ENCODE measurements at regions not wholly inside any gene's neighbourhood (a gene's known extent, or its start where the extent isn't known, plus 50 kb on each side); places are given as distances from the start of the nearest gene placed in this dataset.
A peak's percentile ranks its signal among the peaks of the same experiment; 100 is the strongest.
"Not testable (repeated sequence)": the region's sequence is repeated elsewhere in the genome, so short reads cannot be mapped to it uniquely, and the experiment has no call there.

DNA sequence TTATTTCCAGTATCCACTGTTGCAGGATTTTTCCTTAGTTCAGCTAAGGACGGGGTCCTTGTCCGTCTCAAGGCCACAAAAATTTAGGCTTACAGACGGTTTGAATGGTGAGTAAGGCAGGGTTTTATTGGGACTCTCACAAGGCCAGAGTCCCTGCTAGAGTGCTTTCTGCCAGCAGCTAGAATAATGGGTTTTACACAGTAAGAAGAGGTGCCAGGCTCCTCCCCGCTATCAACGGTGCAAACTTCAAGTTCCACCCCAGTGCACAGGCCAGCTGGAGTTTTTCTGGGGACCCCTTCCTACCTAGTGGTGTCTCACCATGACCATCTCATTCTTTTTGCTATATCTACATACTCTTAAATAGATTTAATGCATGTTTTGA, 198.5 kb upstream of the KCTD7 start:
- no peak overlapping the region for H3K4me3 ChIP-seq (ENCODE audit: low read length)
- peaks cover 29% of the 10 kb centered on the region for H3K36me3 ChIP-seq (ENCODE audit: control insufficient read depth, insufficient read depth, low read length)
- no peaks in the 10 kb centered on the region for H3K4me1 ChIP-seq (ENCODE audit: control insufficient read depth, insufficient read depth, low read length)
- no peak overlapping the region for H3K27ac ChIP-seq (ENCODE audit: low read length)
- H3K9me3 ChIP-seq (replicated peaks; ENCODE audit: control insufficient read depth, low read depth, low read length): no peaks in the 10 kb centered on the region
- WGBS (ENCODE audit: insufficient coverage): no CpG with 5 or more reads among the region's 5 CpGs
- H3K27me3 ChIP-seq (ENCODE audit: control insufficient read depth, insufficient read depth, low read length): no peaks in the 10 kb centered on the region
- DNase-seq: no peak

DNA sequence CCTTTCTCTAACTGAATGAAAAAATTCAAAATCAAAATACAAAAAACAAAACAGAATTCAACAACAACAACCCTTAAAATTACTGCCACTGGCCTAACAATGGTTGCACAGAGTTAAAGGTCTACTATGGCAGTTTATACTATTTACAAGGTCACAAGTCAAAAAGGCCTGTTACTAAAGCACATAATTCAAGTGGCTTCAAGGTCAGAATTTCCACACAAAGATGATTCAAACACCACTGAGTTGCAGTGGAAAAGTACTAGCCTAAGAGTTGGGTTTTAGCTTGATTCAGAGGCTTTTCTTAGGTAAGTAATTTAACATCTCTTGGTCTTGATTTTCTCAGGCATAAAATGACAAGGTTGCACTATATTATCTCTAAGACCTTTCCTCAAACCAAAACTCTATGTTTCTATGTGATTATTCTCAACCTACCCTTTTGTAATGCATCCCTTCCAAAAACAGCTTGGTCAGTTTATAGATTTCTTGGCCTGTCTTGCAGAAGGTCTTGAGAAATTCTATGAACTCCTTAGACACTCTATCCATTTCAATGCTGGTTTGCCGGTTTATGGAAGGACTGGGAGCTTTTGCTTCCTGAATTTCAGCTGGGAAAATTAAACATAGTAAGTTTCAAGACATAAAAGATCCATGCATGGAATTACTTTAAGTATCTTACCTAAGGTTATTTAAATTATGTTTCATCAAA, 189.8 kb upstream of the KCTD7 start:
- not testable (repeated sequence) for H3K36me3 ChIP-seq (ENCODE audit: control insufficient read depth, insufficient read depth, low read length); H3K4me3 ChIP-seq (ENCODE audit: low read length); H3K4me1 ChIP-seq (ENCODE audit: control insufficient read depth, insufficient read depth, low read length); H3K27me3 ChIP-seq (ENCODE audit: control insufficient read depth, insufficient read depth, low read length); DNase-seq; H3K27ac ChIP-seq (ENCODE audit: low read length); H3K9me3 ChIP-seq (replicated peaks; ENCODE audit: control insufficient read depth, low read depth, low read length)
- WGBS (ENCODE audit: insufficient coverage): no CpG with 5 or more reads among the region's 1 CpG

GRCh38 chr7:66442385-66442784, 186.3 kb upstream of the KCTD7 start:
- no peaks in the 10 kb centered on the region for H3K9me3 ChIP-seq (replicated peaks; ENCODE audit: control insufficient read depth, low read depth, low read length)
- no peaks in the 10 kb centered on the region for H3K27me3 ChIP-seq (ENCODE audit: control insufficient read depth, insufficient read depth, low read length)
- H3K27ac ChIP-seq (ENCODE audit: low read length): no peak overlapping the region
- no peak for DNase-seq
- no peaks in the 10 kb centered on the region for H3K4me1 ChIP-seq (ENCODE audit: control insufficient read depth, insufficient read depth, low read length)
- WGBS (ENCODE audit: insufficient coverage): 75% methylated on average over 1 of the region's 4 CpGs
- H3K4me3 ChIP-seq (ENCODE audit: low read length): no peak overlapping the region
- no peaks in the 10 kb centered on the region for H3K36me3 ChIP-seq (ENCODE audit: control insufficient read depth, insufficient read depth, low read length)

DNA sequence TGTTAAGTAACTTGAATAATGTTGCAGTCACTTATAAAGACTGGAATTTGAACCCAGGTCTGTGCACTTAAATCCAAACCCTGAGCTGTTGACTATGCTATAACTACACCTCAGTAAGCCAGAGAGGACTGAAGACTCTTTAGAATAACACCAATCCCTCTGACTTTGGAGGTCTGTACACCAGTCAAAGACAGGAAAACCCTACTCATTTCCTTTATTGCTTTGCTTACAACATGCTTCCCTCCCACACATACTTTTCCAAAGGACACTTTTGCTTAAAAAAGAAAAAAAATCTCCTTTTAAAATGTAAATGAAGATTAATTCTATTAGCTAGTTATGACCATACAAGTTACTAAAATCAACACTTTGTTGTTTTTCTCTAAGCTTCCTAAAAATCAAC, 184.7 kb upstream of the KCTD7 start:
- Histone ChIP-seq H3K4me1 (ENCODE audit: control insufficient read depth, insufficient read depth, low read length) (no peaks in the 10 kb centered on the region), H3K36me3 (ENCODE audit: control insufficient read depth, insufficient read depth, low read length) (peaks cover 1% of the 10 kb centered on the region), H3K4me3 (ENCODE audit: low read length) (no peak overlapping the region), H3K9me3 (replicated peaks; ENCODE audit: control insufficient read depth, low read depth, low read length) (no peaks in the 10 kb centered on the region), H3K27me3 (ENCODE audit: control insufficient read depth, insufficient read depth, low read length) (no peaks in the 10 kb centered on the region), H3K27ac (ENCODE audit: low read length) (no peak overlapping the region)
- DNase-seq: no peak

DNA sequence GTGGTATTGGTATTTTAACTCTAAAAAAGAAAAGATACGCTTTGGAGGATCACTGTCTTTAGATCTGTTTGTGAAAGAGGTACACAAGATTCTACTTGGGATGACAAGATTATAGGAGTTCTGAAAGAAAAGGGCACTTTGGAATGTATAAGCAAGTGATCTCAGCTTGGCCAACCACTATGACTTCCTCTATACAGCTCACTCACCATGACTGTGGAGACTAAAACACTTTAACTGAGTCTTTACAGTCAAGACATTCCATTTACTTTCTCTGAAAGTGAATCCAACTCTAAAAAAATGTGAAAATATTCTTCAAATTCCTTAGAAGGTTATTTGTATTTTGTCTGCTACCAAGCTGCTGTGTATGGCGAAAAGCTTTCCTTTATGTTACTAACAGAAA, 181.7 kb upstream of the KCTD7 start:
- DNase-seq; H3K9me3 ChIP-seq (replicated peaks; ENCODE audit: control insufficient read depth, low read depth, low read length); H3K4me1 ChIP-seq (ENCODE audit: control insufficient read depth, insufficient read depth, low read length); H3K27ac ChIP-seq (ENCODE audit: low read length); H3K4me3 ChIP-seq (ENCODE audit: low read length); H3K27me3 ChIP-seq (ENCODE audit: control insufficient read depth, insufficient read depth, low read length); H3K36me3 ChIP-seq (ENCODE audit: control insufficient read depth, insufficient read depth, low read length): not testable (repeated sequence)
- WGBS (ENCODE audit: insufficient coverage): no CpG with 5 or more reads among the region's 2 CpGs

DNA sequence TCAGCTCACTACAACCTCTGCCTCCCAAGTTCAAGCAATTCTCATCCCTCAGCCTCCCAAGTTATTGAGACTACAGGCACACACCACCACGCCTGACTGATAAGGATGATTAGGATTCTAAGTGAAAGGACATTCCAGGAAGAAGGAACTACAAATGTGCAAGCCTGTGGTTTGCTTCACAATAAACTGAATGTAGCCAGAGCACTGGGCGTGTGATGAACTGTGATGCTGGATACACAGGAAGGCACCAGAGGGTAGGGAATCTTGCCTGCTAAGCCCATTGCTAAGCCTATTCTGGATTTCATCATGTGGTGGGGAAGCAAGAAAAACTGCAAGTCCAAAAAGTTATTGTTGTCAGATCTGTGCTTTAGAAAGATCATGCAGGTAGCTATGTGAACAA, 177.9 kb upstream of the KCTD7 start:
- H3K27me3 ChIP-seq (ENCODE audit: control insufficient read depth, insufficient read depth, low read length); H3K9me3 ChIP-seq (replicated peaks; ENCODE audit: control insufficient read depth, low read depth, low read length); H3K4me1 ChIP-seq (ENCODE audit: control insufficient read depth, insufficient read depth, low read length); H3K4me3 ChIP-seq (ENCODE audit: low read length); H3K36me3 ChIP-seq (ENCODE audit: control insufficient read depth, insufficient read depth, low read length); H3K27ac ChIP-seq (ENCODE audit: low read length); DNase-seq: not testable (repeated sequence)
- 100% methylated on average over 1 of the region's 2 CpGs for WGBS (ENCODE audit: insufficient coverage)

DNA sequence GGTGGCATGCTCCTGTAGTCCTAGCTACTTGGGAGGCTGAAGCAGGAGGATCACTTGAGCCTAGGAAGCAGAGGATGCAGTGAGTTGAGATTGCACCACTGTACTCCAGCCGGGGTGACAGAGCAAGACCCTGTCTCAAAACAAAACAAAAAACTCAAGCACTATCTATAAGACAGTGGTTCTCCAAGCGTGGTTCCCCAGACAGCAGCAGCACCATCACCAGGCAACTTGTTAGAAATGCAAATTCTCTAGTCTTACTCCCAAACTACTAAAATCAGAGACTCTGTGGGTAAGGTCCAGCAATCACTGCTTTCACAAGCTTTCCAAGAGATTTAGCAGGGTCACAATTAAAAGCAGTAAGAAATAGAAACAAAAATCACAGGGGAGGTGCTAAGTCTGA, 177.0 kb upstream of the KCTD7 start:
- DNase-seq; H3K36me3 ChIP-seq (ENCODE audit: control insufficient read depth, insufficient read depth, low read length); H3K27me3 ChIP-seq (ENCODE audit: control insufficient read depth, insufficient read depth, low read length); H3K4me1 ChIP-seq (ENCODE audit: control insufficient read depth, insufficient read depth, low read length); H3K9me3 ChIP-seq (replicated peaks; ENCODE audit: control insufficient read depth, low read depth, low read length); H3K27ac ChIP-seq (ENCODE audit: low read length); H3K4me3 ChIP-seq (ENCODE audit: low read length): not testable (repeated sequence)
- WGBS (ENCODE audit: insufficient coverage): 100% methylated on average over 2 of the region's 2 CpGs

DNA sequence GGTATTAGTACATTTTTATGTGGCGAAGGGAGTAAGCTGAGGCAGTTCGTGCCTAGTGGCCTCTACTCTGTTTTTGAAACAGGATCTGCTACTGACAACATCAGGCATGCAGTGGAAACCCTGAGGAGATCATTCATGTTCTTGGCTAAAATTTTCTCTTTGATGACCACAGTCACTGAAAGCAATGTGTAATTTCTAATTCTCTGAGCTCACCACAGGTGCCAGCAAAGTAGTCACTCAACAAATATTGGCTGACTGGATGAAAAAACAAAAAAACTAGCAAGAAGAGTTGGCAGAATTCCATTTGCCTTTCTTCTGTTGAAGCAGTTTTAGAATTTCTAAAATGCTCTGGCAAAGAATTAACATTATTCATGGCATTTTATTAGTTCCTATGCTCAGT, 176.5 kb upstream of the KCTD7 start:
- no peaks in the 10 kb centered on the region for H3K9me3 ChIP-seq (replicated peaks; ENCODE audit: control insufficient read depth, low read depth, low read length)
- WGBS (ENCODE audit: insufficient coverage): 66% methylated on average over 2 of the region's 2 CpGs
- no peaks in the 10 kb centered on the region for H3K4me1 ChIP-seq (ENCODE audit: control insufficient read depth, insufficient read depth, low read length)
- DNase-seq: peak; percentile 13
- H3K27me3 ChIP-seq (ENCODE audit: control insufficient read depth, insufficient read depth, low read length): no peaks in the 10 kb centered on the region
- peaks cover 8% of the 10 kb centered on the region for H3K36me3 ChIP-seq (ENCODE audit: control insufficient read depth, insufficient read depth, low read length)
- H3K27ac ChIP-seq (ENCODE audit: low read length): no peak overlapping the region
- no peak overlapping the region for H3K4me3 ChIP-seq (ENCODE audit: low read length)

DNA sequence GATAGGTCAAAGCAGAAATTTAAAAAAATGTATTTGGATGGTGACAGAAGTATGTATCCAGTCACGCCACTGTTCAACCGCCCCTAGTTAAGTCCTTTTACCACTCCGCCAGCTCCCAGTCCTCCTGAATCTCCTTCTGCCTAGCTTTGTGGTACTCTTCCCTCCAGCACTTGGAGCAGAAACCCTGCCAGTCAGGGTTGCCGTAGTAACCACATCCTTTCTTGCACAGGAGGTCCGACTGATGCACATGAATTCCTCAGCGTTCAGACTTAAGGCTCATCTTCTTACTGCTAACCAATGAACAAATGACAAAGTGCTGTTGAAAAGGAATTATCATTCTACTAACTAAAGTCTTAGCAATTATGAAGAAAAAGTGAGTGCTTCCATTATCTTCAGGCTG, 175.3 kb upstream of the KCTD7 start:
- Histone ChIP-seq H3K4me1 (ENCODE audit: control insufficient read depth, insufficient read depth, low read length) (no peaks in the 10 kb centered on the region), H3K27me3 (ENCODE audit: control insufficient read depth, insufficient read depth, low read length) (no peaks in the 10 kb centered on the region), H3K36me3 (ENCODE audit: control insufficient read depth, insufficient read depth, low read length) (peaks cover 8% of the 10 kb centered on the region), H3K27ac (ENCODE audit: low read length) (no peak overlapping the region), H3K4me3 (ENCODE audit: low read length) (no peak overlapping the region), H3K9me3 (replicated peaks; ENCODE audit: control insufficient read depth, low read depth, low read length) (no peaks in the 10 kb centered on the region)
- whole genome bisulfite sequencing (ENCODE audit: insufficient coverage): no CpG with 5 or more reads among the region's 6 CpGs
- DNase-seq: no peak

- DNase-seq: peak; percentile 40
- no CpG with 5 or more reads among the region's 5 CpGs for WGBS (ENCODE audit: insufficient coverage)
- peak overlapping the region; percentile 20 for H3K27ac ChIP-seq (ENCODE audit: low read length)
- no peaks in the 10 kb centered on the region for H3K9me3 ChIP-seq (replicated peaks; ENCODE audit: control insufficient read depth, low read depth, low read length)
- H3K4me1 ChIP-seq (ENCODE audit: control insufficient read depth, insufficient read depth, low read length): no peaks in the 10 kb centered on the region
- peaks cover 3% of the 10 kb centered on the region for H3K36me3 ChIP-seq (ENCODE audit: control insufficient read depth, insufficient read depth, low read length)
- no peaks in the 10 kb centered on the region for H3K27me3 ChIP-seq (ENCODE audit: control insufficient read depth, insufficient read depth, low read length)
- no peak overlapping the region for H3K4me3 ChIP-seq (ENCODE audit: low read length)
Measured at GRCh38 chr7:66454600-66455225, 174.0 kb upstream of the KCTD7 start.

DNA sequence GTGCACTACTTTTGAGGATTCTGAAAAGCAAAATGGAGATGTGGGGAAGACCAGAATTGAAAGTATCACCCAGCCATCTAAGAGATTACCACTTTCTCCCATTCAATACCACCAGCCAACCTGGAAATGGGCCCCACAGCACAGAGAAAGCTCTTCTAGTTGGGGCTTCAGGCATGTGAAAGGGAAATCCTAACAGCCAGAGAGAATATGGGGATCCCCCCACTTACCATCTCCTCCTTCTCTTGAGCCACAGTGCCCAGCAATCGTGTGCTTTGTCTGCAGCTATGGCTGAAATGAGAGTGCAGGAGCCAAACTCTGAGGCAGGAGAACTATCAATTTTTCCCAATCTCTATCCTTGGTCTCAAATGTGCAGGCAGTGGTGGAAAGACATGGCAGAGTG, 173.2 kb upstream of the KCTD7 start:
- H3K9me3 ChIP-seq (replicated peaks; ENCODE audit: control insufficient read depth, low read depth, low read length); H3K4me1 ChIP-seq (ENCODE audit: control insufficient read depth, insufficient read depth, low read length); H3K4me3 ChIP-seq (ENCODE audit: low read length); H3K27me3 ChIP-seq (ENCODE audit: control insufficient read depth, insufficient read depth, low read length); H3K27ac ChIP-seq (ENCODE audit: low read length); H3K36me3 ChIP-seq (ENCODE audit: control insufficient read depth, insufficient read depth, low read length); DNase-seq: not testable (repeated sequence)
- WGBS (ENCODE audit: insufficient coverage): no CpG with 5 or more reads among the region's 1 CpG

Measured in muscle of leg (tissue), 3 donors.